H9 (cell line): ENCODE measurements at regions not wholly inside any gene's neighbourhood (a gene's known extent, or its start where the extent isn't known, plus 50 kb on each side); places are given as distances from the start of the nearest gene placed in this dataset.

Experiments
- DNase-seq: peaks from one replicate; pipeline ENCODE4 v3.0.0-alpha.2; 2017
- H2AFZ ChIP-seq: one replicate; pipeline ENCODE4 v1.6.1; 2013; ENCODE audit warnings: mild to moderate bottlenecking, low read length, control low read depth, moderate library complexity
- H2AK5ac ChIP-seq: 2 replicates; pipeline ENCODE4 v1.6.1; 2013; ENCODE audit warnings: low read length, control low read depth, mixed read lengths; ENCODE audit not compliant: insufficient read length
- H2BK120ac ChIP-seq: one replicate; pipeline ENCODE4 v1.6.1; 2013; ENCODE audit warnings: low read depth, mild to moderate bottlenecking, low read length, control low read depth, inconsistent platforms; ENCODE audit not compliant: poor library complexity, severe bottlenecking
- H2BK12ac ChIP-seq: 2 replicates; pipeline ENCODE4 v1.6.1; 2013; ENCODE audit warnings: low read length, control low read depth, mixed read lengths, low read depth; ENCODE audit not compliant: insufficient read length
- H2BK15ac ChIP-seq: 2 replicates; pipeline ENCODE4 v1.6.1; 2013; ENCODE audit warnings: low read depth, low read length, control low read depth
- H2BK20ac ChIP-seq: one replicate; pipeline ENCODE4 v1.6.1; 2013; ENCODE audit warnings: low read depth, mild to moderate bottlenecking, low read length, control low read depth, inconsistent platforms; ENCODE audit not compliant: poor library complexity, severe bottlenecking
- H2BK5ac ChIP-seq: 2 replicates; pipeline ENCODE4 v1.6.1; 2013; ENCODE audit warnings: low read length, control low read depth, mixed read lengths; ENCODE audit not compliant: insufficient read length
- H3K14ac ChIP-seq: 2 replicates; pipeline ENCODE4 v1.6.1; 2013; ENCODE audit warnings: low read length, control low read depth; ENCODE audit not compliant: insufficient read depth
- H3K18ac ChIP-seq: 2 replicates; pipeline ENCODE4 v1.6.1; 2013; ENCODE audit warnings: low read depth, mild to moderate bottlenecking, mixed read lengths, low read length, control low read depth; ENCODE audit not compliant: insufficient read length
- H3K23ac ChIP-seq: 2 replicates; pipeline ENCODE4 v1.6.1; 2013; ENCODE audit warnings: low read length, control low read depth, mixed read lengths, low read depth; ENCODE audit not compliant: insufficient read length
- H3K23me2 ChIP-seq: 2 replicates; pipeline ENCODE4 v1.6.1; 2013; ENCODE audit warnings: low read depth, mild to moderate bottlenecking, mixed read lengths, low read length, control low read depth; ENCODE audit not compliant: insufficient read length, poor library complexity, severe bottlenecking
- H3K27ac ChIP-seq: 2 replicates; pipeline ENCODE4 v1.5.1; 2013; ENCODE audit warnings: low read length, control low read depth, mixed read lengths, low read depth; ENCODE audit not compliant: insufficient read length
- H3K27me3 ChIP-seq: 2 replicates; pipeline ENCODE4 v1.6.1; 2013; ENCODE audit warnings: low read length, control low read depth, inconsistent platforms; ENCODE audit not compliant: insufficient read depth
- H3K4ac ChIP-seq: 2 replicates; pipeline ENCODE4 v1.6.1; 2013; ENCODE audit warnings: low read depth, mild to moderate bottlenecking, control low read depth, inconsistent platforms, low read length, moderate library complexity
- H3K4me1 ChIP-seq: 2 replicates; pipeline ENCODE4 v1.6.1; 2013; ENCODE audit warnings: low read length, control low read depth, inconsistent platforms; ENCODE audit not compliant: insufficient read depth
- H3K4me2 ChIP-seq: 2 replicates; pipeline ENCODE4 v1.6.1; 2013; ENCODE audit warnings: low read length, control low read depth, mixed read lengths; ENCODE audit not compliant: insufficient read length, insufficient read depth
- H3K56ac ChIP-seq: 2 replicates; pipeline ENCODE4 v1.6.1; 2013; ENCODE audit warnings: low read depth, mild to moderate bottlenecking, mixed read lengths, low read length, control low read depth; ENCODE audit not compliant: insufficient read length
- H3K79me1 ChIP-seq: 2 replicates; pipeline ENCODE4 v1.6.1; 2013; ENCODE audit warnings: low read depth, mild to moderate bottlenecking, moderate library complexity, low read length, control low read depth, inconsistent platforms; ENCODE audit not compliant: insufficient read depth, poor library complexity, severe bottlenecking
- H3K79me2 ChIP-seq: 2 replicates; pipeline ENCODE4 v1.6.1; 2013; ENCODE audit warnings: low read length, control low read depth, inconsistent platforms; ENCODE audit not compliant: insufficient read depth
- H3K9ac ChIP-seq: 2 replicates; pipeline ENCODE4 v1.6.1; 2013; ENCODE audit warnings: low read length, control low read depth, mixed read lengths; ENCODE audit not compliant: insufficient read length; ENCODE audit errors: extremely low read depth
- H3K9me3 ChIP-seq: one replicate; pipeline ENCODE4 v1.6.1; 2013; ENCODE audit warnings: low read depth, low read length, inconsistent platforms; ENCODE audit not compliant: control insufficient read depth
- H3T11ph ChIP-seq: one replicate; pipeline ENCODE4 v1.6.1; 2013; ENCODE audit warnings: mild to moderate bottlenecking, low read length, control low read depth, inconsistent platforms
- H4K20me1 ChIP-seq: one replicate; pipeline ENCODE4 v1.6.1; 2013; ENCODE audit not compliant: control insufficient read depth, insufficient read length, insufficient read depth
- H4K5ac ChIP-seq: 2 replicates; pipeline ENCODE4 v1.6.1; 2013; ENCODE audit warnings: low read depth, mild to moderate bottlenecking, mixed read lengths, low read length, control low read depth; ENCODE audit not compliant: insufficient read length
- H4K8ac ChIP-seq: replicated peaks from 2 replicates; pipeline ENCODE4 v1.6.1; 2013; ENCODE audit warnings: low read length, control low read depth, mixed read lengths, low read depth; ENCODE audit not compliant: insufficient read length
- H4K91ac ChIP-seq: 2 replicates; pipeline ENCODE4 v1.6.1; 2013; ENCODE audit warnings: low read depth, mild to moderate bottlenecking, moderate library complexity, mixed read lengths, low read length, control low read depth; ENCODE audit not compliant: insufficient read length
- H3K27ac Mint-ChIP-seq, 3 experiments: 2 replicates in 2 of 3; 3 replicates in 1 of 3; pipeline ENCODE4 v1.8.0; 2020 to 2021; ENCODE audit warnings: mixed read lengths in 3 of 3, mild to moderate bottlenecking in 1 of 3, moderate library complexity in 1 of 3
- H3K27me3 Mint-ChIP-seq: 2 replicates; pipeline ENCODE4 v1.8.0; 2021; ENCODE audit warnings: low read depth, mild to moderate bottlenecking, moderate library complexity, mixed read lengths
- H3K36me3 Mint-ChIP-seq, 3 experiments: 2 replicates in 2 of 3; 3 replicates in 1 of 3; pipeline ENCODE4 v1.8.0; 2020 to 2021; ENCODE audit warnings: low read depth in 3 of 3, mixed read lengths in 3 of 3; ENCODE audit not compliant: insufficient read depth in 1 of 3
- H3K4me1 Mint-ChIP-seq, 2 experiments: 2 replicates each; pipeline ENCODE4 v1.8.0; 2020; ENCODE audit warnings: mixed read lengths in 2 of 2
- H3K4me3 Mint-ChIP-seq, 2 experiments: 2 replicates in 1 of 2; 3 replicates in 1 of 2; pipeline ENCODE4 v1.8.0; 2020 to 2021; ENCODE audit warnings: mild to moderate bottlenecking in 2 of 2, mixed read lengths in 2 of 2, moderate library complexity in 1 of 2
- H3K9me3 Mint-ChIP-seq, 2 experiments: 2 replicates in 1 of 2; 3 replicates in 1 of 2; pipeline ENCODE4 v1.8.0; 2020; ENCODE audit warnings: mild to moderate bottlenecking in 2 of 2, mixed read lengths in 2 of 2, moderate library complexity in 1 of 2
- whole genome bisulfite sequencing: extraction: QIAGEN DNeasy Blood & Tissue Kit; methylation state at CpG from one replicate; pipeline ENCODE4 v1.1.7; 2013; ENCODE audit warnings: missing lambda C conversion rate, low lambda C conversion rate, mixed read lengths; ENCODE audit not compliant: insufficient read length; ENCODE audit errors: extremely low coverage; 5-methylcytosine and 5-hydroxymethylcytosine counted together
- TF ChIP-seq, protein P1 (sequence below): fragments of 200-600 bp; sonication (generic); conservative IDR thresholded peaks from 3 replicates; pipeline ENCODE4 v1.8.0; 2021; ENCODE audit warnings: antibody characterized with exemption, mild to moderate bottlenecking

DNA sequence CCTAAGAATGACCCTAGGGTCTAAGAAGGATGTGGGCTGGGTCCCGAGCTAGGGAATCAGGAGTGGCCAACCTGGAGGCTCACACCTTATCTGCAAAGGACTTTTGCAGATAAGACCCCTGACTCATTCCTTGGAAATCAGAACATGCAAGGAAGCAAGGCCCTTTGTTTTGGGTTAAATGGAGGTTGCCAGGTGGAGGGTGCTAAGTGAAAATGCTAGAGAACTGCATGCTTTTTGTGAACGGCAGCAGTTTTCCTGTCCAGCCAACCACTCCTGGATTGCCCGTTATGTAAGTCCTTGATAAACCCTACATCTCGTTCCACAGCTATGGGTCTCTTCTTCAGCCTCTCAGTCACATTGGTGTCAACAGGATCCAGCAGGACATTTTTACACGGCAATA, 52.1 kb upstream of the CST7 start:
- Mint-ChIP-seq H3K36me3 (peaks cover 13 to 23% (median 20%) of the 10 kb centered on the region in 3 experiments), H3K27ac (no peak overlapping the region), H3K4me1 (no peaks in the 10 kb centered on the region), H3K9me3 (peaks cover 42 to 44% of the 10 kb centered on the region in 2 experiments), H3K4me3 (no peak overlapping the region), H3K27me3 (peaks cover 4% of the 10 kb centered on the region)
- Histone ChIP-seq H3K4me2 (no peak overlapping the region), H3K79me1 (no peaks in the 10 kb centered on the region), H3K4me1 (no peaks in the 10 kb centered on the region), H2BK5ac (no peak overlapping the region), H3K23ac (no peak overlapping the region), H3K23me2 (no peaks in the 10 kb centered on the region), H2BK120ac (no peak overlapping the region), H3K9ac (no peak overlapping the region), H2BK20ac (no peak overlapping the region), H2BK15ac (no peak overlapping the region), H3T11ph (no peak overlapping the region), H3K56ac (no peak overlapping the region), H4K91ac (no peak overlapping the region), H2AK5ac (no peak overlapping the region), H3K18ac (no peak overlapping the region), H3K27ac (no peak overlapping the region), H2AFZ (no peak overlapping the region), H4K20me1 (no peaks in the 10 kb centered on the region), H2BK12ac (no peak overlapping the region), H3K9me3 (peaks cover 25% of the 10 kb centered on the region), H3K4ac (no peak overlapping the region), H4K8ac (no peak overlapping the region), H3K27me3 (no peaks in the 10 kb centered on the region), H3K79me2 (no peaks in the 10 kb centered on the region), H3K14ac (no peak overlapping the region), H4K5ac (no peak overlapping the region)
- no peak for DNase-seq
- TF ChIP-seq, protein P1, sequence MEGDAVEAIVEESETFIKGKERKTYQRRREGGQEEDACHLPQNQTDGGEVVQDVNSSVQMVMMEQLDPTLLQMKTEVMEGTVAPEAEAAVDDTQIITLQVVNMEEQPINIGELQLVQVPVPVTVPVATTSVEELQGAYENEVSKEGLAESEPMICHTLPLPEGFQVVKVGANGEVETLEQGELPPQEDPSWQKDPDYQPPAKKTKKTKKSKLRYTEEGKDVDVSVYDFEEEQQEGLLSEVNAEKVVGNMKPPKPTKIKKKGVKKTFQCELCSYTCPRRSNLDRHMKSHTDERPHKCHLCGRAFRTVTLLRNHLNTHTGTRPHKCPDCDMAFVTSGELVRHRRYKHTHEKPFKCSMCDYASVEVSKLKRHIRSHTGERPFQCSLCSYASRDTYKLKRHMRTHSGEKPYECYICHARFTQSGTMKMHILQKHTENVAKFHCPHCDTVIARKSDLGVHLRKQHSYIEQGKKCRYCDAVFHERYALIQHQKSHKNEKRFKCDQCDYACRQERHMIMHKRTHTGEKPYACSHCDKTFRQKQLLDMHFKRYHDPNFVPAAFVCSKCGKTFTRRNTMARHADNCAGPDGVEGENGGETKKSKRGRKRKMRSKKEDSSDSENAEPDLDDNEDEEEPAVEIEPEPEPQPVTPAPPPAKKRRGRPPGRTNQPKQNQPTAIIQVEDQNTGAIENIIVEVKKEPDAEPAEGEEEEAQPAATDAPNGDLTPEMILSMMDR = no peak
- WGBS = no CpG with 5 or more reads among the region's 5 CpGs
